Uterus (tissue), 2 donors: ENCODE measurements at regions not wholly inside any gene's neighbourhood (a gene's known extent, or its start where the extent isn't known, plus 50 kb on each side); places are given as distances from the start of the nearest gene placed in this dataset.

Experiments
- POLR2A ChIP-seq, 2 donors: fragments of 450-650 bp; IDR thresholded peaks; one replicate each; pipeline ENCODE4 v1.6.1; 2016; ENCODE audit warnings: antibody characterized with exemption in 2 of 2, mild to moderate bottlenecking in 1 of 2, moderate library complexity in 1 of 2
- TF ChIP-seq, protein P1 (sequence below), 4 experiments: fragments of 200-600 bp in 2 of 4; fragments of 450-650 bp in 2 of 4; sonication (generic) in 2 of 4; IDR thresholded peaks; one replicate each; pipeline ENCODE4 v1.5.1; 2016 to 2019; ENCODE audit warnings: antibody characterized with exemption in 4 of 4, mild to moderate bottlenecking in 2 of 4, moderate library complexity in 1 of 4

GRCh38 chr1:34302798-34303197 lies 126.1 kb downstream of the C1orf94 start:
- TF ChIP-seq, protein P1, sequence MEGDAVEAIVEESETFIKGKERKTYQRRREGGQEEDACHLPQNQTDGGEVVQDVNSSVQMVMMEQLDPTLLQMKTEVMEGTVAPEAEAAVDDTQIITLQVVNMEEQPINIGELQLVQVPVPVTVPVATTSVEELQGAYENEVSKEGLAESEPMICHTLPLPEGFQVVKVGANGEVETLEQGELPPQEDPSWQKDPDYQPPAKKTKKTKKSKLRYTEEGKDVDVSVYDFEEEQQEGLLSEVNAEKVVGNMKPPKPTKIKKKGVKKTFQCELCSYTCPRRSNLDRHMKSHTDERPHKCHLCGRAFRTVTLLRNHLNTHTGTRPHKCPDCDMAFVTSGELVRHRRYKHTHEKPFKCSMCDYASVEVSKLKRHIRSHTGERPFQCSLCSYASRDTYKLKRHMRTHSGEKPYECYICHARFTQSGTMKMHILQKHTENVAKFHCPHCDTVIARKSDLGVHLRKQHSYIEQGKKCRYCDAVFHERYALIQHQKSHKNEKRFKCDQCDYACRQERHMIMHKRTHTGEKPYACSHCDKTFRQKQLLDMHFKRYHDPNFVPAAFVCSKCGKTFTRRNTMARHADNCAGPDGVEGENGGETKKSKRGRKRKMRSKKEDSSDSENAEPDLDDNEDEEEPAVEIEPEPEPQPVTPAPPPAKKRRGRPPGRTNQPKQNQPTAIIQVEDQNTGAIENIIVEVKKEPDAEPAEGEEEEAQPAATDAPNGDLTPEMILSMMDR (IDR thresholded peaks at IDR 0.05), result no peak
- no peak for TF ChIP-seq POLR2A (IDR thresholded peaks at IDR 0.05)
